ENCODE measurements at regions not wholly inside any gene's neighbourhood (a gene's known extent, or its start where the extent isn't known, plus 50 kb on each side); places are given as distances from the start of the nearest gene placed in this dataset.
A peak's percentile ranks its signal among the peaks of the same experiment; 100 is the strongest.

DNA sequence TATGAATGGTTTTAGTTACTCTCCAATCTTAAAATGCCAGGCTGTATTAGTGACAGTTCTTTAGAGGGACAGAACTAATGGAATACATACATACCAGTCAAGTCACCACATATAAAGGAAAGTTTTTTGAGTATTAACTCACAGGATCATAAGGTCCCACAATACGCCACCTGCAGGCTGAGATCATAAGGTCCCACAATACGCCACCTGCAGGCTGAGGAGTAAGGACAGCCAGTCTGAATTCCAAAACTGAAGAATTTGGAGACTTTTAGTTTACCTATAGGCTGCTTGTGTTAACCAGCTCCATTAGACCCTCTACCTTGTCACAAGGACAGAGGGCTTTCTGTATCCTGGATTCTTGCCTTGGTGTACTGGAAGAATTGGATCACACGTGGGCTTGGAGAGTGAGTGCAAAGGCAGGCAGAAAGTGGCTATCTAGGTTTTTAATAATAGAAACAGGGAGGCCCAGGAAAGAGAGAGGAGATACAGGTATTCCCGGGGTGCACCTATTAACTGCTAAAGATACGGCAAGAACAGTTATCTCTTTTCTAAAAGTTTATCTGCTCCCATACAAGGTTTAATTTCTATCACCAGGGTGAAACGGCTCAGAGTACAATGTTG is 234.9 kb upstream of the CYRIA start:
- Histone ChIP-seq H3K36me3 (no peaks in the 10 kb centered on the region), H3K4me1 (no peaks in the 10 kb centered on the region), H3K27ac (no peak overlapping the region), H3K27me3 (no peaks in the 10 kb centered on the region), H3K4me3 (no peak overlapping the region), H3K9me3 (no peaks in the 10 kb centered on the region)
- no peak for DNase-seq
- TF ChIP-seq, protein P1, sequence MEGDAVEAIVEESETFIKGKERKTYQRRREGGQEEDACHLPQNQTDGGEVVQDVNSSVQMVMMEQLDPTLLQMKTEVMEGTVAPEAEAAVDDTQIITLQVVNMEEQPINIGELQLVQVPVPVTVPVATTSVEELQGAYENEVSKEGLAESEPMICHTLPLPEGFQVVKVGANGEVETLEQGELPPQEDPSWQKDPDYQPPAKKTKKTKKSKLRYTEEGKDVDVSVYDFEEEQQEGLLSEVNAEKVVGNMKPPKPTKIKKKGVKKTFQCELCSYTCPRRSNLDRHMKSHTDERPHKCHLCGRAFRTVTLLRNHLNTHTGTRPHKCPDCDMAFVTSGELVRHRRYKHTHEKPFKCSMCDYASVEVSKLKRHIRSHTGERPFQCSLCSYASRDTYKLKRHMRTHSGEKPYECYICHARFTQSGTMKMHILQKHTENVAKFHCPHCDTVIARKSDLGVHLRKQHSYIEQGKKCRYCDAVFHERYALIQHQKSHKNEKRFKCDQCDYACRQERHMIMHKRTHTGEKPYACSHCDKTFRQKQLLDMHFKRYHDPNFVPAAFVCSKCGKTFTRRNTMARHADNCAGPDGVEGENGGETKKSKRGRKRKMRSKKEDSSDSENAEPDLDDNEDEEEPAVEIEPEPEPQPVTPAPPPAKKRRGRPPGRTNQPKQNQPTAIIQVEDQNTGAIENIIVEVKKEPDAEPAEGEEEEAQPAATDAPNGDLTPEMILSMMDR (IDR thresholded peaks at IDR 0.05) = peak in 5 of 6 experiments; percentile 21 to 76 (median 26)
- no peak for TF ChIP-seq POLR2A (IDR thresholded peaks at IDR 0.05)
- 60 to 74% methylated on average over 6 of the region's 6 CpGs for WGBS, 2 donors
- intact Hi-C loops (cut with DNase I) = no loop called here

GRCh38 chr2:16899958-16900357 is 234.3 kb upstream of the CYRIA start:
- 65 to 75% methylated on average over 2 of the region's 2 CpGs for WGBS, 2 donors

DNA sequence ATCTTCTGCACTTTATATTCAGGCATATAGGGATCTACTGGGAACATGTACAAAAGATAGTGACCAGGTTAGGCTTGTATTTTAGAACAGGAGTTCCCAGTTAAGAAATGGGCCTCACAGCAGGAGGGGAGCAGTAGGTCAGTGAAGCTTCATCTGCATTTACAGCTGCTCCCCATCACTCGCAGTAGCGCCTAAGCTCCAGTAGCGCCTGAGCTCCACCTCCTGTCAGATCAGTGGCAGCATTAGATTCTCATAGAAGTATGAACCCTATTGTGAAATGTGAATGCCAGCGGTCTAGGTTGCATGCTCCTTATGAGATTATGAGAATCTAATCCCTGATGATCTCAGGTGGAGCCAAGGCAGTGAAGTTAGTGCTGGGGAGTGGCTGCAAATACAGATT is 224.4 kb upstream of the CYRIA start:
- H3K4me3 ChIP-seq = no peak overlapping the region
- H3K9me3 ChIP-seq = no peaks in the 10 kb centered on the region
- H3K36me3 ChIP-seq = no peaks in the 10 kb centered on the region
- intact Hi-C loops (cut with DNase I) = no loop called here
- 60 to 86% methylated on average over 1 to 4 of the region's 4 CpGs for WGBS, 2 donors
- no peak overlapping the region for H3K27ac ChIP-seq
- no peaks in the 10 kb centered on the region for H3K27me3 ChIP-seq
- no peak for DNase-seq
- TF ChIP-seq POLR2A (IDR thresholded peaks at IDR 0.05) = no peak
- TF ChIP-seq, protein P1 (IDR thresholded peaks at IDR 0.05) = no peak
- H3K4me1 ChIP-seq = no peaks in the 10 kb centered on the region

More at GRCh38 chr2:16899958-16900357, 234.3 kb upstream of the CYRIA start:
- Histone ChIP-seq H3K36me3 (no peaks in the 10 kb centered on the region), H3K4me3 (no peak overlapping the region), H3K27ac (no peak overlapping the region), H3K4me1 (no peaks in the 10 kb centered on the region), H3K9me3 (no peaks in the 10 kb centered on the region), H3K27me3 (no peaks in the 10 kb centered on the region)
- intact Hi-C loops (cut with DNase I) = no loop called here
- DNase-seq = no peak
- TF ChIP-seq, protein P1 (IDR thresholded peaks at IDR 0.05) = no peak
- TF ChIP-seq POLR2A (IDR thresholded peaks at IDR 0.05) = no peak

- Histone ChIP-seq H3K9me3 (no peaks in the 10 kb centered on the region), H3K4me3 (no peak overlapping the region), H3K4me1 (no peaks in the 10 kb centered on the region), H3K27me3 (no peaks in the 10 kb centered on the region), H3K36me3 (no peaks in the 10 kb centered on the region), H3K27ac (no peak overlapping the region)
- TF ChIP-seq, protein P1 (IDR thresholded peaks at IDR 0.05) = no peak
- no peak for TF ChIP-seq POLR2A (IDR thresholded peaks at IDR 0.05)
- intact Hi-C loops (cut with DNase I) = no loop called here
- DNase-seq = no peak
- WGBS, 2 donors = 25 to 63% methylated on average over 1 of the region's 1 CpG
These were observed 219.4 kb upstream of the CYRIA start for GRCh38 chr2:16885027-16885426.

DNA sequence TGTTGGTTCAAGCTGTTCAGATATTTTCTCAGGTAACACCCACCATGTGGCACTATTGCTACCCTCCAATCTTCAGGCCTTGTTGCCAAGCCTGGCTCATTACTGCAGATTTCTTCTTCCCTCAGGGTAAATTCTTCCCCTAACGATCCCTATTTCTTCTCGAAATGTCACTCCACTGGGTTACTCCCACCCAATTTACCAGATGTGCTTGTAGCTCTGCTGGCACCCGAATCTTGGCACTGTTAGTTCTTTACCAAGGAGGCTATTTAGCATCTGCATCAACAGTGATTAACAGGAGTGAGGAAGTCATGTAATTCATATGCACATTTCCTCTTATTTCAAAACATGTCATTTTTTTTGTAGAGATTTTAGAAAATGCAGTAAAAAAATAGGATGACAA is 217.1 kb upstream of the CYRIA start:
- no peak for TF ChIP-seq POLR2A (IDR thresholded peaks at IDR 0.05)
- TF ChIP-seq, protein P1 (IDR thresholded peaks at IDR 0.05) = no peak
- Histone ChIP-seq H3K36me3 (no peaks in the 10 kb centered on the region), H3K27ac (no peak overlapping the region), H3K27me3 (no peaks in the 10 kb centered on the region), H3K9me3 (no peaks in the 10 kb centered on the region), H3K4me3 (no peak overlapping the region), H3K4me1 (no peaks in the 10 kb centered on the region)
- intact Hi-C loops (cut with DNase I) = no loop called here
- 41 to 52% methylated on average over 3 of the region's 3 CpGs for WGBS, 2 donors
- no peak for DNase-seq

Data from esophagus squamous epithelium (tissue), 5 donors.